ENCODE measurements at regions not wholly inside any gene's neighbourhood (a gene's known extent, or its start where the extent isn't known, plus 50 kb on each side); places are given as distances from the start of the nearest gene placed in this dataset.

- ChIA-PET RAD21 (ENCODE audit: unreplicated experiment) (no interaction called here), CTCF (no interaction called here), SMC1A (ENCODE audit: uncharacterized antibody, unreplicated experiment) (no interaction called here), POLR2A (no interaction called here)
- FAIRE-seq (no peak), DNase-seq (ENCODE audit: low read depth, low spot score) (no peak), ATAC-seq (no peak)
- Histone ChIP-seq H3K27ac (ENCODE audit: control insufficient read depth, insufficient read depth) (no peak overlapping the region), H3K9ac (ENCODE audit: control insufficient read depth, insufficient read depth, low read length) (no peak overlapping the region), H3K4me2 (ENCODE audit: control insufficient read depth, insufficient read depth) (no peak overlapping the region), H3K4me3 (no peak overlapping the region), H3K36me3 (ENCODE audit: control insufficient read depth in 2 of 2, insufficient read depth in 2 of 2, low read length in 1 of 2) (no peaks in the 10 kb centered on the region), H4K20me1 (ENCODE audit: control insufficient read depth, insufficient read depth) (no peaks in the 10 kb centered on the region), H3K27me3 (replicated peaks in 1 of 2; ENCODE audit: control insufficient read depth in 2 of 2, insufficient read depth in 2 of 2, low read length in 1 of 2) (no peaks in the 10 kb centered on the region), H3K79me2 (ENCODE audit: control insufficient read depth, insufficient read depth, low read length) (no peaks in the 10 kb centered on the region), H3K4me1 (ENCODE audit: control insufficient read depth, insufficient read depth, low read length) (no peaks in the 10 kb centered on the region), H3K9me3 (replicated peaks; ENCODE audit: control insufficient read depth, insufficient read depth, low read length) (no peaks in the 10 kb centered on the region), H2AFZ (ENCODE audit: control insufficient read depth, low read depth, low read length) (no peak overlapping the region)
- TF ChIP-seq EED (IDR thresholded peaks at IDR 0.05; ENCODE audit: low read depth): no peak
- TF ChIP-seq, protein P1, sequence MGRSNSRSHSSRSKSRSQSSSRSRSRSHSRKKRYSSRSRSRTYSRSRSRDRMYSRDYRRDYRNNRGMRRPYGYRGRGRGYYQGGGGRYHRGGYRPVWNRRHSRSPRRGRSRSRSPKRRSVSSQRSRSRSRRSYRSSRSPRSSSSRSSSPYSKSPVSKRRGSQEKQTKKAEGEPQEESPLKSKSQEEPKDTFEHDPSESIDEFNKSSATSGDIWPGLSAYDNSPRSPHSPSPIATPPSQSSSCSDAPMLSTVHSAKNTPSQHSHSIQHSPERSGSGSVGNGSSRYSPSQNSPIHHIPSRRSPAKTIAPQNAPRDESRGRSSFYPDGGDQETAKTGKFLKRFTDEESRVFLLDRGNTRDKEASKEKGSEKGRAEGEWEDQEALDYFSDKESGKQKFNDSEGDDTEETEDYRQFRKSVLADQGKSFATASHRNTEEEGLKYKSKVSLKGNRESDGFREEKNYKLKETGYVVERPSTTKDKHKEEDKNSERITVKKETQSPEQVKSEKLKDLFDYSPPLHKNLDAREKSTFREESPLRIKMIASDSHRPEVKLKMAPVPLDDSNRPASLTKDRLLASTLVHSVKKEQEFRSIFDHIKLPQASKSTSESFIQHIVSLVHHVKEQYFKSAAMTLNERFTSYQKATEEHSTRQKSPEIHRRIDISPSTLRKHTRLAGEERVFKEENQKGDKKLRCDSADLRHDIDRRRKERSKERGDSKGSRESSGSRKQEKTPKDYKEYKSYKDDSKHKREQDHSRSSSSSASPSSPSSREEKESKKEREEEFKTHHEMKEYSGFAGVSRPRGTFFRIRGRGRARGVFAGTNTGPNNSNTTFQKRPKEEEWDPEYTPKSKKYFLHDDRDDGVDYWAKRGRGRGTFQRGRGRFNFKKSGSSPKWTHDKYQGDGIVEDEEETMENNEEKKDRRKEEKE (IDR thresholded peaks at IDR 0.05): no peak
- no peak for TF ChIP-seq EGR1 (IDR thresholded peaks at IDR 0.05; ENCODE audit: borderline replicate concordance in 1 of 2, low read depth in 2 of 2, low read length in 2 of 2)
- no peak for TF ChIP-seq MEF2B (IDR thresholded peaks at IDR 0.05; ENCODE audit: partially characterized antibody, poor library complexity, severe bottlenecking)
- no peak for TF ChIP-seq MXI1 (IDR thresholded peaks at IDR 0.05; ENCODE audit: low read depth, low read length)
- TF ChIP-seq YBX1 (IDR thresholded peaks at IDR 0.05): no peak
- no peak for TF ChIP-seq PAX5 (IDR thresholded peaks at IDR 0.05; ENCODE audit: borderline replicate concordance, low read depth, low read length)
- intact Hi-C loops (cut with micrococcal nuclease; ENCODE audit: unreplicated experiment): no loop called here
- in situ Hi-C loops (cut with MboI): no loop called here
- no TSS peak for BruUV-seq (replicated peaks)
- 33% methylated on average over 1 of the region's 1 CpG for WGBS (ENCODE audit: insufficient coverage, insufficient replicate concordance, low lambda C conversion rate, missing lambda C conversion rate)
Observed at GRCh38 chr13:85461621-85462020, 337.6 kb downstream of the SLITRK6 start.
